ENCODE measurements at regions not wholly inside any gene's neighbourhood (a gene's known extent, or its start where the extent isn't known, plus 50 kb on each side); places are given as distances from the start of the nearest gene placed in this dataset.

- H4K20me1 ChIP-seq (ENCODE audit: control insufficient read depth, insufficient read depth, insufficient read length), result no peaks in the 10 kb centered on the region
- no peak overlapping the region for H3K4ac ChIP-seq (ENCODE audit: low read depth, low read length)
- no peak overlapping the region for H2BK5ac ChIP-seq (ENCODE audit: insufficient read length, low read length)
- no peaks in the 10 kb centered on the region for H3K9me3 ChIP-seq (ENCODE audit: control insufficient read depth, low read depth, low read length)
- no peak overlapping the region for H3K9ac ChIP-seq (ENCODE audit: extremely low read depth, insufficient read length, low read length)
- no peak overlapping the region for H3K4me2 ChIP-seq (ENCODE audit: insufficient read depth, insufficient read length, low read length)
- no peaks in the 10 kb centered on the region for H3K27me3 ChIP-seq (ENCODE audit: insufficient read depth, low read length)
- H3K27ac ChIP-seq (ENCODE audit: insufficient read length, low read depth, low read length), result no peak overlapping the region
- peaks cover 0 to 6% of the 10 kb centered on the region in 2 experiments; a peak in 3 of 5 replicates for H3K9me3 Mint-ChIP-seq
- H3K23ac ChIP-seq (ENCODE audit: insufficient read length, low read depth, low read length), result no peak overlapping the region
- no peak overlapping the region for H2BK120ac ChIP-seq (ENCODE audit: low read depth, low read length, poor library complexity, severe bottlenecking)
- H2AK5ac ChIP-seq (ENCODE audit: insufficient read length, low read length), result no peak overlapping the region
- no peak for DNase-seq
- no peak for TF ChIP-seq CTCF (conservative IDR thresholded peaks at IDR 0.05)
- H3K4me1 Mint-ChIP-seq, result peaks cover 14 to 16% of the 10 kb centered on the region in 2 experiments
- H3K79me1 ChIP-seq (ENCODE audit: insufficient read depth, low read depth, low read length, poor library complexity, severe bottlenecking), result no peaks in the 10 kb centered on the region
- H3K27ac Mint-ChIP-seq, result peak overlapping the region in 1 of 3 experiments; percentile 59; a peak in 1 of 7 replicates
- peaks cover 0 to 3% (median 0%) of the 10 kb centered on the region in 3 experiments; a peak in 2 of 7 replicates for H3K36me3 Mint-ChIP-seq (ENCODE audit: insufficient read depth in 1 of 3, low read depth in 3 of 3)
- H3K18ac ChIP-seq (ENCODE audit: insufficient read length, low read depth, low read length), result no peak overlapping the region
- H2BK15ac ChIP-seq (ENCODE audit: low read depth, low read length), result no peak overlapping the region
- no peak overlapping the region for H4K5ac ChIP-seq (ENCODE audit: insufficient read length, low read depth, low read length)
- H4K91ac ChIP-seq (ENCODE audit: insufficient read length, low read depth, low read length), result no peak overlapping the region
- H2AFZ ChIP-seq (ENCODE audit: low read length), result no peak overlapping the region
- no peaks in the 10 kb centered on the region for H3K23me2 ChIP-seq (ENCODE audit: insufficient read length, low read depth, low read length, poor library complexity, severe bottlenecking)
- no peaks in the 10 kb centered on the region for H3K79me2 ChIP-seq (ENCODE audit: insufficient read depth, low read length)
- H3K4me3 Mint-ChIP-seq, result no peak overlapping the region
- H4K8ac ChIP-seq (replicated peaks; ENCODE audit: insufficient read length, low read depth, low read length), result no peak overlapping the region
- H3K27me3 Mint-ChIP-seq (ENCODE audit: low read depth), result no peaks in the 10 kb centered on the region
- no peak overlapping the region for H3T11ph ChIP-seq (ENCODE audit: low read length)
- H3K14ac ChIP-seq (ENCODE audit: insufficient read depth, low read length), result no peak overlapping the region
- no peak overlapping the region for H2BK20ac ChIP-seq (ENCODE audit: low read depth, low read length, poor library complexity, severe bottlenecking)
- H3K4me1 ChIP-seq (ENCODE audit: insufficient read depth, low read length), result no peaks in the 10 kb centered on the region
- no peak overlapping the region for H2BK12ac ChIP-seq (ENCODE audit: insufficient read length, low read depth, low read length)
- no peak overlapping the region for H3K56ac ChIP-seq (ENCODE audit: insufficient read length, low read depth, low read length)
Observed at GRCh38 chr5:20044460-20044859, 56.5 kb upstream of the CDH18 start.
